Left colon (tissue), 2 donors: ENCODE measurements at regions not wholly inside any gene's neighbourhood (a gene's known extent, or its start where the extent isn't known, plus 50 kb on each side); places are given as distances from the start of the nearest gene placed in this dataset.

Experiments
- ATAC-seq: fragments of 200-7000 bp; cut with Tn5 transposase; one replicate; pipeline ENCODE4 v1.9.1; 2020; ENCODE audit warnings: mild to moderate bottlenecking, moderate library complexity
- DNase-seq, 2 donors: peaks; one replicate each; pipeline ENCODE4 v3.0.0-alpha.2; 2020
- intact Hi-C, 2 donors: fragments of 100-400 bp; cut with DNase I in 1 of 2; cut with micrococcal nuclease in 1 of 2; formaldehyde crosslinking; loops; one replicate each; pipeline versions ENCODE4 v1.11.2 to v1.14.0; 2022; cut with DNase I, micrococcal nuclease
- donor health status: DM: no; HTN: no; CAD: no.
- donor health status: DM: yes; HTN: yes; CAD: no.

GRCh38 chr10:130801276-130801675 is 510.2 kb downstream of the TCERG1L start:
- peak in 1 of 2 donors; percentile 13 for DNase-seq
- no peak for ATAC-seq
- intact Hi-C loops = no loop called here

- ATAC-seq (no peak), DNase-seq (no peak)
- intact Hi-C loops = no loop called here
Measured at GRCh38 chr10:130801784-130802183, 509.7 kb downstream of the TCERG1L start.

GRCh38 chr10:130802301-130802700 is 509.2 kb downstream of the TCERG1L start:
- no peak for ATAC-seq
- no peak for DNase-seq
- intact Hi-C loops = no loop called here

- ATAC-seq = no peak
- no peak for DNase-seq
- intact Hi-C loops = no loop called here
Measured at GRCh38 chr10:130804281-130804680, 507.2 kb downstream of the TCERG1L start.

GRCh38 chr10:130804778-130805634 is 506.5 kb downstream of the TCERG1L start:
- intact Hi-C loops = no loop called here
- no peak for ATAC-seq

GRCh38 chr10:130805635-130806030 is 505.9 kb downstream of the TCERG1L start:
- intact Hi-C loops = no loop called here
- ATAC-seq = no peak
- DNase-seq = no peak

More at GRCh38 chr10:130804778-130805634, 506.5 kb downstream of the TCERG1L start:
- DNase-seq = peak in 1 of 2 donors; percentile 10

- ATAC-seq = no peak
- intact Hi-C loops = no loop called here
- no peak for DNase-seq
Measured at GRCh38 chr10:130806426-130806825, 505.1 kb downstream of the TCERG1L start.

- no peak for ATAC-seq
- no peak for DNase-seq
- intact Hi-C loops = no loop called here
Measured at GRCh38 chr10:130807096-130807495, 504.4 kb downstream of the TCERG1L start.

GRCh38 chr10:130807721-130808120 is 503.8 kb downstream of the TCERG1L start:
- no peak for DNase-seq
- ATAC-seq = no peak
- intact Hi-C loops = no loop called here

GRCh38 chr10:130808243-130808642 is 503.3 kb downstream of the TCERG1L start:
- DNase-seq = no peak
- no peak for ATAC-seq
- intact Hi-C loops = no loop called here

GRCh38 chr10:130808686-130809085 is 502.8 kb downstream of the TCERG1L start:
- no peak for DNase-seq
- ATAC-seq = no peak
- intact Hi-C loops = no loop called here

GRCh38 chr10:130809181-130809580 is 502.3 kb downstream of the TCERG1L start:
- DNase-seq (no peak), ATAC-seq (no peak)
- intact Hi-C loops = no loop called here

GRCh38 chr10:130809761-130810515 is 501.6 kb downstream of the TCERG1L start:
- intact Hi-C loops = no loop called here
- DNase-seq (no peak), ATAC-seq (no peak)

- intact Hi-C loops = no loop called here
- no peak for DNase-seq
- ATAC-seq = no peak
Measured at GRCh38 chr10:130810856-130811255, 500.7 kb downstream of the TCERG1L start.

GRCh38 chr10:130812381-130813148 is 499.0 kb downstream of the TCERG1L start:
- ATAC-seq = no peak
- DNase-seq = no peak
- intact Hi-C loops = no loop called here

GRCh38 chr10:130814610-130815009 is 496.9 kb downstream of the TCERG1L start:
- intact Hi-C loops = no loop called here
- DNase-seq (no peak), ATAC-seq (no peak)

GRCh38 chr10:130816116-130816901 is 495.2 kb downstream of the TCERG1L start:
- intact Hi-C loops = no loop called here
- no peak for ATAC-seq

GRCh38 chr10:130817046-130817624 is 494.4 kb downstream of the TCERG1L start:
- DNase-seq (no peak), ATAC-seq (no peak)
- intact Hi-C loops = no loop called here

More at GRCh38 chr10:130816116-130816901, 495.2 kb downstream of the TCERG1L start:
- no peak for DNase-seq
